ENCODE measurements at regions not wholly inside any gene's neighbourhood (a gene's known extent, or its start where the extent isn't known, plus 50 kb on each side); places are given as distances from the start of the nearest gene placed in this dataset.
"Not testable (repeated sequence)": the region's sequence is repeated elsewhere in the genome, so short reads cannot be mapped to it uniquely, and the experiment has no call there.

GRCh38 chr20:22954661-22955060, 80.5 kb upstream of the SSTR4 start:
- Mint-ChIP-seq H3K4me1 (no peaks in the 10 kb centered on the region), H3K4me3 (no peak overlapping the region), H3K27ac (no peak overlapping the region), H3K36me3 (ENCODE audit: low read depth) (no peaks in the 10 kb centered on the region), H3K9me3 (ENCODE audit: low read depth) (peaks cover 1% of the 10 kb centered on the region), H3K27me3 (no peaks in the 10 kb centered on the region)
- intact Hi-C loops (cut with DNase I, micrococcal nuclease), result no loop called here
- ATAC-seq, result no peak
- DNase-seq, result no peak
- ChIA-PET CTCF (no interaction called here), POLR2A (no interaction called here)

- intact Hi-C loops (cut with DNase I, micrococcal nuclease), result no loop called here
- CTCF ChIA-PET, result no interaction called here
- Mint-ChIP-seq H3K9me3 (ENCODE audit: low read depth) (peaks cover 3% of the 10 kb centered on the region), H3K4me3 (no peak overlapping the region), H3K27ac (no peak overlapping the region), H3K4me1 (no peaks in the 10 kb centered on the region), H3K27me3 (no peaks in the 10 kb centered on the region), H3K36me3 (ENCODE audit: low read depth) (no peaks in the 10 kb centered on the region)
- POLR2A ChIA-PET, result no interaction called here
- no peak for ATAC-seq
- DNase-seq, result no peak
Observed at GRCh38 chr20:22958390-22958789, 76.7 kb upstream of the SSTR4 start.

GRCh38 chr20:22962567-22963439, 72.3 kb upstream of the SSTR4 start:
- H3K27ac Mint-ChIP-seq, result no peak overlapping the region
- POLR2A ChIA-PET, result no interaction called here

GRCh38 chr20:22963581-22963980, 71.5 kb upstream of the SSTR4 start:
- CTCF ChIA-PET, result interaction anchor here (1.6 kb wide), 1 partner anchor 11 kb away, joined by 5 read pairs; no protein-coding TSS in a partner anchor
- Mint-ChIP-seq H3K36me3 (ENCODE audit: low read depth) (no peaks in the 10 kb centered on the region), H3K4me3 (no peak overlapping the region), H3K27ac (no peak overlapping the region), H3K4me1 (no peaks in the 10 kb centered on the region), H3K9me3 (ENCODE audit: low read depth) (peaks cover 2% of the 10 kb centered on the region), H3K27me3 (no peaks in the 10 kb centered on the region)
- DNase-seq (no peak), ATAC-seq (no peak)
- POLR2A ChIA-PET, result no interaction called here
- intact Hi-C loops (cut with DNase I, micrococcal nuclease), result no loop called here

More at GRCh38 chr20:22962567-22963439, 72.3 kb upstream of the SSTR4 start:
- intact Hi-C loops (cut with DNase I, micrococcal nuclease), result no loop called here
- ATAC-seq (no peak), DNase-seq (no peak)
- H3K9me3 Mint-ChIP-seq (ENCODE audit: low read depth), result peaks cover 2% of the 10 kb centered on the region
- H3K4me3 Mint-ChIP-seq, result no peak overlapping the region
- H3K27me3 Mint-ChIP-seq, result no peaks in the 10 kb centered on the region
- CTCF ChIA-PET, result interaction anchor here (1.6 kb wide), 1 partner anchor 12 kb away, joined by 5 read pairs; no protein-coding TSS in a partner anchor
- no peaks in the 10 kb centered on the region for H3K36me3 Mint-ChIP-seq (ENCODE audit: low read depth)
- no peaks in the 10 kb centered on the region for H3K4me1 Mint-ChIP-seq

- Mint-ChIP-seq H3K9me3 (ENCODE audit: low read depth) (no peaks in the 10 kb centered on the region), H3K27ac (no peak overlapping the region), H3K4me1 (no peaks in the 10 kb centered on the region), H3K36me3 (ENCODE audit: low read depth) (no peaks in the 10 kb centered on the region), H3K4me3 (no peak overlapping the region), H3K27me3 (peaks cover 2% of the 10 kb centered on the region)
- ChIA-PET CTCF (no interaction called here), POLR2A (no interaction called here)
- intact Hi-C loops (cut with DNase I, micrococcal nuclease), result no loop called here
- no peak for DNase-seq
- ATAC-seq, result no peak
Observed at GRCh38 chr20:22966787-22967464, 68.2 kb upstream of the SSTR4 start.

GRCh38 chr20:22967706-22968105, 67.4 kb upstream of the SSTR4 start:
- POLR2A ChIA-PET; H3K27ac Mint-ChIP-seq; H3K4me3 Mint-ChIP-seq; H3K4me1 Mint-ChIP-seq; H3K36me3 Mint-ChIP-seq (ENCODE audit: low read depth); H3K27me3 Mint-ChIP-seq; H3K9me3 Mint-ChIP-seq (ENCODE audit: low read depth); ATAC-seq; intact Hi-C loops (cut with DNase I, micrococcal nuclease); CTCF ChIA-PET; DNase-seq: not testable (repeated sequence)

GRCh38 chr20:22969031-22969430, 66.1 kb upstream of the SSTR4 start:
- H3K27me3 Mint-ChIP-seq; H3K4me3 Mint-ChIP-seq; H3K27ac Mint-ChIP-seq; CTCF ChIA-PET; POLR2A ChIA-PET; ATAC-seq; H3K4me1 Mint-ChIP-seq; intact Hi-C loops (cut with DNase I, micrococcal nuclease); DNase-seq; H3K9me3 Mint-ChIP-seq (ENCODE audit: low read depth); H3K36me3 Mint-ChIP-seq (ENCODE audit: low read depth): not testable (repeated sequence)

- intact Hi-C loops (cut with DNase I, micrococcal nuclease), result loop anchor here in 1 of 2 experiments (5.0 kb wide), 1 partner anchor 279 kb away; no protein-coding TSS in a partner anchor
- CTCF ChIA-PET; H3K27ac Mint-ChIP-seq; H3K36me3 Mint-ChIP-seq (ENCODE audit: low read depth); ATAC-seq; H3K4me3 Mint-ChIP-seq; DNase-seq; POLR2A ChIA-PET; H3K9me3 Mint-ChIP-seq (ENCODE audit: low read depth); H3K4me1 Mint-ChIP-seq; H3K27me3 Mint-ChIP-seq: not testable (repeated sequence)
Observed at GRCh38 chr20:22971077-22971476, 64.0 kb upstream of the SSTR4 start.

- POLR2A ChIA-PET, result no interaction called here
- H3K27ac Mint-ChIP-seq, result no peak overlapping the region
- peaks cover 4% of the 10 kb centered on the region for H3K27me3 Mint-ChIP-seq
- CTCF ChIA-PET, result interaction anchor here (0.5 to 0.8 kb wide), 3 partner anchors 11 to 1887 kb away, joined by 3 to 5 read pairs (median 4); no protein-coding TSS in a partner anchor
- no peaks in the 10 kb centered on the region for H3K4me1 Mint-ChIP-seq
- DNase-seq (peak; percentile 17), ATAC-seq (no peak)
- no peaks in the 10 kb centered on the region for H3K9me3 Mint-ChIP-seq (ENCODE audit: low read depth)
- no peak overlapping the region for H3K4me3 Mint-ChIP-seq
- H3K36me3 Mint-ChIP-seq (ENCODE audit: low read depth), result no peaks in the 10 kb centered on the region
- intact Hi-C loops (cut with DNase I, micrococcal nuclease), result loop anchor here (1.0 to 5.0 kb wide), 2 partner anchors 282 to 283 kb away; no protein-coding TSS in a partner anchor
Observed at GRCh38 chr20:22974354-22974753, 60.8 kb upstream of the SSTR4 start.

GRCh38 chr20:22977047-22977785, 57.9 kb upstream of the SSTR4 start:
- Mint-ChIP-seq H3K27me3 (peaks cover 5% of the 10 kb centered on the region), H3K4me1 (no peaks in the 10 kb centered on the region), H3K36me3 (ENCODE audit: low read depth) (no peaks in the 10 kb centered on the region), H3K9me3 (ENCODE audit: low read depth) (peaks cover 2% of the 10 kb centered on the region), H3K4me3 (no peak overlapping the region), H3K27ac (no peak overlapping the region)
- intact Hi-C loops (cut with DNase I, micrococcal nuclease), result no loop called here
- ATAC-seq (no peak), DNase-seq (no peak)
- POLR2A ChIA-PET, result no interaction called here
- CTCF ChIA-PET, result no interaction called here

GRCh38 chr20:22984008-22984407, 51.1 kb upstream of the SSTR4 start:
- no peaks in the 10 kb centered on the region for H3K4me1 Mint-ChIP-seq
- intact Hi-C loops (cut with DNase I, micrococcal nuclease), result no loop called here

More at GRCh38 chr20:22984008-22984407, 51.1 kb upstream of the SSTR4 start:
- H3K27me3 Mint-ChIP-seq, result peaks cover 4% of the 10 kb centered on the region
- ChIA-PET POLR2A (no interaction called here), CTCF (no interaction called here)
- peaks cover 2% of the 10 kb centered on the region for H3K9me3 Mint-ChIP-seq (ENCODE audit: low read depth)
- H3K27ac Mint-ChIP-seq, result no peak overlapping the region
- DNase-seq (no peak), ATAC-seq (no peak)
- no peaks in the 10 kb centered on the region for H3K36me3 Mint-ChIP-seq (ENCODE audit: low read depth)
- no peak overlapping the region for H3K4me3 Mint-ChIP-seq
